ENCODE measurements at regions not wholly inside any gene's neighbourhood (a gene's known extent, or its start where the extent isn't known, plus 50 kb on each side); places are given as distances from the start of the nearest gene placed in this dataset.

DNA sequence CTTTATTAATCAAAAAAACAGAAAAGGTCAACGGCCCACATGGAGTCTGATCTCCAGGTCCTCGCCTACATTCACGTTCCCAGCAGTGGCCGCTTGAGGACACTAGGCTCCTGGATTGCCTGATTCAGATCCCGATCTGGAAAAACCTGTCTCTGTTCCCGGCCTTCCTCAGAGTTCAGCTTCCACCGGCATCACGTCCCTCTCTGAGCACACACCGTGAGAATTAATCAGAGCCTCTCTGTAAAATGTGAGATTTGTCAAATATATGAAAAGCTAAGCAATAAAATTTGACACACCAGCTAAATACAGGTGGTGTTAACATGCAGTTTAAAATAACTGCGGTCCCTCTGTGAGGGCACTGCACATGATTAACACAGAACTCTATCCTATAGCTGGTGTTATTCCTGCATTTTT, 122.8 kb upstream of the COL21A1 start:
- no peak for DNase-seq
- H3K4me1 Mint-ChIP-seq: no peaks in the 10 kb centered on the region
- no peak overlapping the region for H3K27ac Mint-ChIP-seq
- no peaks in the 10 kb centered on the region for H3K36me3 Mint-ChIP-seq
- H3K9me3 Mint-ChIP-seq: no peaks in the 10 kb centered on the region
- peaks cover 0 to 2% (median 0%) of the 10 kb centered on the region in 3 donors for H3K27me3 Mint-ChIP-seq (ENCODE audit: low read depth in 3 of 3)
- H3K4me3 Mint-ChIP-seq: no peak overlapping the region

DNA sequence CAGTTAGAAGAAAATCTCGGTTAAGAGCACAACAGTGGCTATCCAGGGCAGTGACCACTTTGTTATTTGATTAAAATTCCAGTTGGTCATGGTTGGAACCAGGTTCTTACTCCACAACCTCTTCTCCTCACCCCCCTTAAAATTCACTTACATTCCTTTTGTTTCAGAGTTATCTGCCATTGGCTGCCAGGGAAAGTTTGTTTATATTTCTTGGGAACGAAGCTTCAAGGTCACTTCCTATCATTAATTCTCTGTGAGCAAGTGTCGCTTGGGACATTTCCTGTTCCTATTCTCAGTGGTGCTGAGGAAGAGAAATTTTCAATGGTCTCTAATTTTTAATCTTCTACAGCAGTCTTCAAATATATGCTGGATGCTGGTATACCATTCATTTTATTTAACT, 121.1 kb upstream of the COL21A1 start:
- H3K4me3 Mint-ChIP-seq: no peak overlapping the region
- H3K27ac Mint-ChIP-seq: no peak overlapping the region
- no peaks in the 10 kb centered on the region for H3K9me3 Mint-ChIP-seq
- no peaks in the 10 kb centered on the region for H3K4me1 Mint-ChIP-seq
- H3K36me3 Mint-ChIP-seq: no peaks in the 10 kb centered on the region
- no peak for DNase-seq
- H3K27me3 Mint-ChIP-seq (ENCODE audit: low read depth in 3 of 3): peaks cover 0 to 2% (median 0%) of the 10 kb centered on the region in 3 donors

GRCh38 chr6:56366141-56366852, 118.9 kb upstream of the COL21A1 start:
- H3K4me1 Mint-ChIP-seq: no peaks in the 10 kb centered on the region
- no peaks in the 10 kb centered on the region for H3K9me3 Mint-ChIP-seq
- no peaks in the 10 kb centered on the region for H3K36me3 Mint-ChIP-seq
- no peak for DNase-seq
- peaks cover 0 to 2% (median 0%) of the 10 kb centered on the region in 3 donors for H3K27me3 Mint-ChIP-seq (ENCODE audit: low read depth in 3 of 3)
- no peak overlapping the region for H3K27ac Mint-ChIP-seq
- no peak overlapping the region for H3K4me3 Mint-ChIP-seq

- Mint-ChIP-seq H3K9me3 (no peaks in the 10 kb centered on the region), H3K4me1 (no peaks in the 10 kb centered on the region), H3K4me3 (no peak overlapping the region), H3K27me3 (ENCODE audit: low read depth in 3 of 3) (peaks cover 0 to 2% (median 0%) of the 10 kb centered on the region in 3 donors), H3K27ac (no peak overlapping the region), H3K36me3 (no peaks in the 10 kb centered on the region)
- no peak for DNase-seq
These were observed 117.5 kb upstream of the COL21A1 start for GRCh38 chr6:56364827-56365339.

DNA sequence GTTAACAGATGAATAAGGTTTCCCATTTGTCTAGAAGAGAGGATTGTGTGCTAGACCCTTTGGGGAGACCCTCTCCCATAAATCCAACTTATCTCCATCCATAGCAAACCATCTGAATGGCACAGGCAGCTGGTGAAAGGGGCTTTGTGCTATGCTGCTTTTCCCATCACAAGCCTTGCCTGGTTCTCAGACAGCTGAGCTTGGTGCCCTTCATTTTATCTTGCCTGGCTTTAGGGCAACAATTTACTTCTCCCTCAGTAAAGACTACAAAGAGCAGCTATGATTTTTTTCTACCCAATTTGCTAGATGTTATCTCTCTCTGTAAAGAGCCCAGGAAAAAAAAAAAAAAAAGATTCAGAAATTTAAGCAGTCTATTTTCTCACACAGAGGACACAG, 117.0 kb upstream of the COL21A1 start:
- H3K36me3 Mint-ChIP-seq: no peaks in the 10 kb centered on the region
- no peak overlapping the region for H3K27ac Mint-ChIP-seq
- no peaks in the 10 kb centered on the region for H3K9me3 Mint-ChIP-seq
- no peaks in the 10 kb centered on the region for H3K4me1 Mint-ChIP-seq
- H3K27me3 Mint-ChIP-seq (ENCODE audit: low read depth in 3 of 3): peaks cover 0 to 2% (median 0%) of the 10 kb centered on the region in 3 donors
- H3K4me3 Mint-ChIP-seq: no peak overlapping the region
- DNase-seq: no peak

DNA sequence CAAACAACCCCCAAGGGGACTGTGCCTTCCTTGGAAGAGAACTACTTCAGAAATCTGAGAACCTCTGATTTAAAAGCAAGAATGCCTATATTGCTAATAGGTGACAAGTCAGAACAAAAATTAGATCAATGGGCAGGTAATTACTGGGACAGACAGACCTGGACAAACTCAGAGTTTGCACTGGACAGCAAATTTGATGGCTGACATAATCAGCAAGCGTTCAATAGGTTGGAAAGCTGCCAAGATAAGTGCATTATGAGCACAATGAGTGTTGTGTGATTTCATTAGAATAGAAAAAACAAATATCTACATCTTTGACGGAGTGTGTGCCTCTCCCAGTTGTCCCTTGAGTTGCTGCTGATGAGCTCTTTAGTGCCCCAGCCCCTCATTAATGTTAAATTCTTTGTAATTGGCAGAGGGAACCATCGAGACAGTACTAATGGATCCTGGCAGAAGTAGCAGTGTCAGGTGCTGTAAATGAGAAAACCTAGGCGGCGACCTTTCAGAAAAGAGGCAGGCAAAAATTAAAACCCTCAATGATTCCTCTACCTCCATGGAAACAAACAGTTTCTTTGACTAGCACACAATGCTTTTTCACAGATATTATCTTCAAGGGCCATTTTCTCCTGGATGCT, 116.5 kb upstream of the COL21A1 start:
- DNase-seq: no peak
- Mint-ChIP-seq H3K4me3 (no peak overlapping the region), H3K9me3 (no peaks in the 10 kb centered on the region), H3K36me3 (no peaks in the 10 kb centered on the region), H3K27me3 (ENCODE audit: low read depth in 3 of 3) (peaks cover 0 to 2% (median 0%) of the 10 kb centered on the region in 3 donors), H3K4me1 (no peaks in the 10 kb centered on the region), H3K27ac (no peak overlapping the region)

- no peak for DNase-seq
- H3K4me3 Mint-ChIP-seq: no peak overlapping the region
- H3K27ac Mint-ChIP-seq: no peak overlapping the region
- no peaks in the 10 kb centered on the region for H3K4me1 Mint-ChIP-seq
- H3K27me3 Mint-ChIP-seq (ENCODE audit: low read depth in 3 of 3): no peaks in the 10 kb centered on the region
- H3K9me3 Mint-ChIP-seq: no peaks in the 10 kb centered on the region
- no peaks in the 10 kb centered on the region for H3K36me3 Mint-ChIP-seq
These were observed 114.4 kb upstream of the COL21A1 start for GRCh38 chr6:56361812-56362211.

DNA sequence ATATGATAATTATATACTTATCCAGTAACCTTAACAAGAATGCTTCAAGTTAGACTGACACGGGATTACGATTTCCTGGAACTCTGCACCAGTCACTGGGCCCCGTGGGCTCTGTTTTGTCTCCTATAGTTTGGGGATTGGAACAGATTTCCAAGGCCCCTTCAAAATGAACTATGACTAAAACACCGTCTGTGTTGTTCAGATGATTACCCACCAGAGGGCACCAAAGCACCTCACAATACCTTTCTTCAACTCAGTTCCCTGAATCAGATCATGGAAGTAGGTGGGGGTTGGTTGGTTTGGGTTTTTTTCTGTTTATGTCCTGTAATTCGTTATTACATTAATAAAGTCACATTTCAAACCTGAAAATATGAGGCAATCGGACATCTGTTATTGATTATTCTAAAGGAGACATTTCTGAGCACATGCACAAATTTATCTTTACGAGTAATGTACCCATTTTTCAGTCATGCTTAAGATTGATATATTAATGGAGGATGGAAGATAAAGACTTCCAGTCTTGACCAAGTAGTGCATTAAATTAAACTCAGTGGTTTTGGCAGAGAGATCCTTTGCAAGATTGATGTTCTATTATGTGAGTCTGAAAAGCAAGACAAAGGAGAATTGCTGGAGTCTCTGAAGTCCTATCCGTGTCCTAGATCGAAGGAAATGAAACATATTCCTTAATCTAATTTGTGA, 112.0 kb upstream of the COL21A1 start:
- H3K4me3 Mint-ChIP-seq: no peak overlapping the region
- no peak overlapping the region for H3K27ac Mint-ChIP-seq
- H3K36me3 Mint-ChIP-seq: no peaks in the 10 kb centered on the region
- H3K27me3 Mint-ChIP-seq (ENCODE audit: low read depth in 3 of 3): no peaks in the 10 kb centered on the region
- H3K9me3 Mint-ChIP-seq: no peaks in the 10 kb centered on the region
- DNase-seq: peak; percentile 35 to 52 (median 48)
- H3K4me1 Mint-ChIP-seq: no peaks in the 10 kb centered on the region

DNA sequence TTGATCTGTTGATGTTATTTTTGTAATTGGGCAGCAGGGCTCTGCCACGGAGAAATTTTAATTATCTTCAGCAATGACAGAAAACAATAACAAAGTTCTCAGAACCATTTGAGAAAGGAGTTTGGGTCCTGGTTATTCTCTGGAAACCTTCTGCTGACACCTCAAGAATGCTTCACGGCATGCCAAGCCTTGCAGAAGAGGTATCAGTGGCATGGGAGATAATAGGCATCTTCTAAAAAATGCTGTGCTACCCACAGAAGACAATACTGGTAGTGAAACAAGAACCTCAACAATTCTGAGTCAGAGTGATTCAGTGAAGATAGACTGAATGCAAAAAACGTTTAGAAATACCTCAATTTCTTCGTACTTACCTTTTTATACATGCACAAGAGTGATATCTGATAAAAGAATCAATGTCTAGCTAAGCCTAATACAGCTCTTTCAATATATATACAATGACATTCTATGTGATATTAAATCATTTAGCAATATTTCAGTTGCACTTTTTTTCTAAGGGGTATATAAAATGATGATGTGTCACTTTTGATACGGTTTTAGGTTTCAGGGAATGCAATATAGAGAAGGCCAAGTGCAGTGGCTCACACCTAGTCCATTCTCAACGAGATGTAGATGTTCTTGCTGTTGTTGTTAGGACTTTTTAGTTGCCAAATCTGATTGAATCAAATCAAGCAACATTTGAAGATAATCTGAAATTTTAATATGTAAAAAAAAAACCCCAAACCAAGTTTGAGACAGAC, 110.4 kb upstream of the COL21A1 start:
- Mint-ChIP-seq H3K4me1 (no peaks in the 10 kb centered on the region), H3K27me3 (ENCODE audit: low read depth in 3 of 3) (no peaks in the 10 kb centered on the region), H3K4me3 (no peak overlapping the region), H3K36me3 (no peaks in the 10 kb centered on the region), H3K27ac (no peak overlapping the region), H3K9me3 (no peaks in the 10 kb centered on the region)
- no peak for DNase-seq

DNA sequence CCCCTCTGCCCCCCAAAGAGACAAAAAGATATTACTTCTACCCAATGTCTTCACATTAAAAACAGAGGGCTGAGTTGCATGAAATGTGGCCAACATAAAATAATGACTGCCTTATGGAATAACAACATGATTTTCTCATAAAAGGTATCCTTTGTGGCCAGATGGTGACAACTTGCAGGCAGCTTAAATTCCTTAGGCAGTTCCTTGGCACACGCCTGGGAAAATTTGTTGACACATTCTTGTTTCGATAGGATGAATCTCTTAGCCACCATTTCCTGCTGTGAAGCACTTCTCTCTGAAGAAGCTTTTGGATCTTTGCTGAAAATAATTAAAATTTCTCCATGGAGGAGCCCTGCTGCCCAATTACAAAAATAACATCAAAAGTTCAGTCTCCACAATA, 109.0 kb upstream of the COL21A1 start:
- H3K4me3 Mint-ChIP-seq: no peak overlapping the region
- H3K36me3 Mint-ChIP-seq: no peaks in the 10 kb centered on the region
- no peaks in the 10 kb centered on the region for H3K27me3 Mint-ChIP-seq (ENCODE audit: low read depth in 3 of 3)
- no peak overlapping the region for H3K27ac Mint-ChIP-seq
- H3K4me1 Mint-ChIP-seq: no peaks in the 10 kb centered on the region
- DNase-seq: no peak
- no peaks in the 10 kb centered on the region for H3K9me3 Mint-ChIP-seq

- no peak for DNase-seq
- Mint-ChIP-seq H3K27me3 (ENCODE audit: low read depth in 3 of 3) (peaks cover 0 to 2% (median 0%) of the 10 kb centered on the region in 3 donors), H3K27ac (no peak overlapping the region), H3K36me3 (no peaks in the 10 kb centered on the region), H3K4me3 (no peak overlapping the region), H3K9me3 (no peaks in the 10 kb centered on the region), H3K4me1 (no peaks in the 10 kb centered on the region)
These were observed 106.5 kb upstream of the COL21A1 start for GRCh38 chr6:56353860-56354259.

- Mint-ChIP-seq H3K36me3 (no peaks in the 10 kb centered on the region), H3K4me1 (no peaks in the 10 kb centered on the region), H3K9me3 (no peaks in the 10 kb centered on the region), H3K27me3 (ENCODE audit: low read depth in 3 of 3) (peaks cover 0 to 3% (median 2%) of the 10 kb centered on the region in 3 donors), H3K27ac (no peak overlapping the region), H3K4me3 (no peak overlapping the region)
- DNase-seq: no peak
These were observed 103.4 kb upstream of the COL21A1 start for GRCh38 chr6:56350628-56351260.

DNA sequence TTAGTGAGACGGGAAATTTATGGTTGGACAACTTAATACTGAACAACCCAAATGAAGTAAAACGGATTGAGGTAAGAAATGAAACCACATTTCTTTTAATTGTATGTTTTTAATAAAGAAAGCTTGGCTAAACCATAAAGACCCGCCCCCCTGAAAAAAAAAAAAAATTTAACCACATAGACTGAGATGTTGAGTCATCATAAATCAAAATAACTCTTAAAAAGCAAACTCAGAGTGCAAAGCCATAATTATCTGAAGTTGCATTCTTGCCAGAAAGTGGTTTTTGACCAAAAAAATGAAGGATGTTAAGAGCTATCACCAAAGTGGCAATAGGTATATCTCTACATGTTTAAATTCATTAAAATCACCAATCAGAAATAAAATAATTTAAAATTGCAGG, 101.8 kb upstream of the COL21A1 start:
- H3K4me3 Mint-ChIP-seq: no peak overlapping the region
- H3K27me3 Mint-ChIP-seq (ENCODE audit: low read depth in 3 of 3): peaks cover 0 to 3% (median 2%) of the 10 kb centered on the region in 3 donors
- no peak for DNase-seq
- no peaks in the 10 kb centered on the region for H3K4me1 Mint-ChIP-seq
- no peaks in the 10 kb centered on the region for H3K36me3 Mint-ChIP-seq
- H3K27ac Mint-ChIP-seq: no peak overlapping the region
- no peaks in the 10 kb centered on the region for H3K9me3 Mint-ChIP-seq

Measured in immature natural killer cell (primary cell).